Esophagus squamous epithelium (tissue), 5 donors: ENCODE measurements at regions not wholly inside any gene's neighbourhood (a gene's known extent, or its start where the extent isn't known, plus 50 kb on each side); places are given as distances from the start of the nearest gene placed in this dataset.
"Not testable (repeated sequence)": the region's sequence is repeated elsewhere in the genome, so short reads cannot be mapped to it uniquely, and the experiment has no call there.

Source experiments
- DNase-seq: peaks from one replicate; lab custom pipeline; 2025; lab: John Stamatoyannopoulos, UW
- H3K27ac ChIP-seq, 4 donors: fragments of 200-600 bp; sonication (generic); one replicate each; pipeline ENCODE4 v1.5.1; 2016 to 2019; ENCODE audit warnings: mild to moderate bottlenecking in 1 of 4
- H3K27me3 ChIP-seq, 4 donors: fragments of 200-600 bp; sonication (generic); 1 replicate in 3 of 4; 2 replicates in 1 of 4; pipeline versions ENCODE4 v1.5.1 to v1.6.0; 2017 to 2021; ENCODE audit warnings: antibody characterized with exemption in 1 of 4
- H3K36me3 ChIP-seq, 3 donors: fragments of 200-600 bp; sonication (generic); one replicate each; pipeline ENCODE4 v1.5.1; 2016 to 2019
- H3K4me1 ChIP-seq, 3 donors: fragments of 200-600 bp; sonication (generic); one replicate each; pipeline ENCODE4 v1.5.1; 2017 to 2019
- H3K4me3 ChIP-seq, 4 donors: fragments of 200-600 bp; sonication (generic); 1 replicate in 3 of 4; 2 replicates in 1 of 4; pipeline ENCODE4 v1.5.1; 2016 to 2019; ENCODE audit warnings: mild to moderate bottlenecking in 2 of 4, moderate library complexity in 1 of 4
- H3K9me3 ChIP-seq, 3 donors: fragments of 200-600 bp; sonication (generic); one replicate each; pipeline ENCODE4 v1.5.1; 2016 to 2019
- POLR2A ChIP-seq, 4 donors: fragments of 450-650 bp; IDR thresholded peaks; one replicate each; pipeline ENCODE4 v1.6.1; 2017; ENCODE audit warnings: antibody characterized with exemption in 4 of 4, mild to moderate bottlenecking in 4 of 4, moderate library complexity in 3 of 4
- WGBS, 2 donors: methylation state at CpG; one replicate each; pipeline ENCODE4 v1.1.5; 2018; 5-methylcytosine and 5-hydroxymethylcytosine counted together
- intact Hi-C: fragments of 100-400 bp; cut with DNase I; formaldehyde crosslinking; loops from one replicate; pipeline ENCODE4 v1.15.0; 2022
- TF ChIP-seq, protein P1 (sequence below), 6 experiments: fragments of 450-650 bp in 4 of 6; fragments of 200-600 bp in 2 of 6; sonication (generic) in 2 of 6; IDR thresholded peaks; one replicate each; pipeline ENCODE4 v1.5.1; 2016 to 2019; ENCODE audit warnings: antibody characterized with exemption in 6 of 6, mild to moderate bottlenecking in 4 of 6, moderate library complexity in 4 of 6
- donor health status: DM: yes; HTN: yes; CAD: no.

DNA sequence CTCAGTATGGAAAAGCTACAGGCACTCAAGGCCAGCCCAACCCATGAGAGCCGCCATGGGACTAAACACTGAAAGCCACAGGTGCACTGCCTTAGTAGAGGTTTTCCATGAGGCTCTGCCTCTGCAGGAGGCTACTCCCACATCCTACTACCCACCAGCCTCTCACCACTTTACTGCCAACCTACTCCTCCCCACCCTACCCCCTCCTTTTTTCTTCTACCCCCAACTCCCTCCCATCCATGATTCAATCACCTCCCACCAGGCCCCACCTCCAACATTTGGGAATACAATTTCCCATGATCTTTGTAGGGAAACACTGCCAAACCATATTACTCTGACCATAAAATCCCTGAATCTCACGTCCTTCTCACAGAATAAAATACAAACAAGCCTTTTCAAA is 101.6 kb upstream of the CTSV start:
- WGBS, 2 donors = 50% methylated on average over 2 of the region's 2 CpGs
- intact Hi-C loops = no loop called here
- Histone ChIP-seq H3K4me3 (no peak overlapping the region), H3K27ac (no peak overlapping the region), H3K27me3 (no peaks in the 10 kb centered on the region), H3K9me3 (no peaks in the 10 kb centered on the region), H3K4me1 (no peaks in the 10 kb centered on the region), H3K36me3 (no peaks in the 10 kb centered on the region)
- TF ChIP-seq, protein P1, sequence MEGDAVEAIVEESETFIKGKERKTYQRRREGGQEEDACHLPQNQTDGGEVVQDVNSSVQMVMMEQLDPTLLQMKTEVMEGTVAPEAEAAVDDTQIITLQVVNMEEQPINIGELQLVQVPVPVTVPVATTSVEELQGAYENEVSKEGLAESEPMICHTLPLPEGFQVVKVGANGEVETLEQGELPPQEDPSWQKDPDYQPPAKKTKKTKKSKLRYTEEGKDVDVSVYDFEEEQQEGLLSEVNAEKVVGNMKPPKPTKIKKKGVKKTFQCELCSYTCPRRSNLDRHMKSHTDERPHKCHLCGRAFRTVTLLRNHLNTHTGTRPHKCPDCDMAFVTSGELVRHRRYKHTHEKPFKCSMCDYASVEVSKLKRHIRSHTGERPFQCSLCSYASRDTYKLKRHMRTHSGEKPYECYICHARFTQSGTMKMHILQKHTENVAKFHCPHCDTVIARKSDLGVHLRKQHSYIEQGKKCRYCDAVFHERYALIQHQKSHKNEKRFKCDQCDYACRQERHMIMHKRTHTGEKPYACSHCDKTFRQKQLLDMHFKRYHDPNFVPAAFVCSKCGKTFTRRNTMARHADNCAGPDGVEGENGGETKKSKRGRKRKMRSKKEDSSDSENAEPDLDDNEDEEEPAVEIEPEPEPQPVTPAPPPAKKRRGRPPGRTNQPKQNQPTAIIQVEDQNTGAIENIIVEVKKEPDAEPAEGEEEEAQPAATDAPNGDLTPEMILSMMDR (IDR thresholded peaks at IDR 0.05) = no peak
- TF ChIP-seq POLR2A (IDR thresholded peaks at IDR 0.05) = no peak
- no peak for DNase-seq

DNA sequence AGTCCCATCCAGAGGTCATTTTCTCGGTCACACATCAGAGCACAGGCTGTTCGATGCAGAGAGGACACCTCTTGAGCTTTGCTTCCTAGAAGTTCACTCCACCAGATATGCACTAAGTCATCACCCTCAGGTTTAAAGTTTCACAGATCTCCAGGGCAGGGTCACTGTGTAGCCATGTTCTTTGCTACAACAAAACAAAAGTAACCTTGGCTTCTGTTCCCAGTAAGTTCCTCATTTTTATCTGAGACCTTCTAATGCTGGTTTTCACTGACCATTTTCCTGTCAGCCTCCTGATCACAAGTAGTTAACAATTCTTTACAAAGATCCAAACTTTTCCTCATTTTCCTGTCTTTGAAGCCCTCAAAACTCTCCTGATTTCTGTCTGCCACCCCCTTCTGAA is 97.5 kb upstream of the CTSV start:
- H3K9me3 ChIP-seq = no peaks in the 10 kb centered on the region
- TF ChIP-seq, protein P1 (IDR thresholded peaks at IDR 0.05) = no peak
- no peak for TF ChIP-seq POLR2A (IDR thresholded peaks at IDR 0.05)
- H3K27me3 ChIP-seq = no peaks in the 10 kb centered on the region
- 67 to 72% methylated on average over 2 of the region's 2 CpGs for WGBS, 2 donors
- no peak overlapping the region for H3K4me3 ChIP-seq
- intact Hi-C loops = no loop called here
- H3K4me1 ChIP-seq = no peaks in the 10 kb centered on the region
- DNase-seq = no peak
- H3K36me3 ChIP-seq = no peaks in the 10 kb centered on the region
- no peak overlapping the region for H3K27ac ChIP-seq

DNA sequence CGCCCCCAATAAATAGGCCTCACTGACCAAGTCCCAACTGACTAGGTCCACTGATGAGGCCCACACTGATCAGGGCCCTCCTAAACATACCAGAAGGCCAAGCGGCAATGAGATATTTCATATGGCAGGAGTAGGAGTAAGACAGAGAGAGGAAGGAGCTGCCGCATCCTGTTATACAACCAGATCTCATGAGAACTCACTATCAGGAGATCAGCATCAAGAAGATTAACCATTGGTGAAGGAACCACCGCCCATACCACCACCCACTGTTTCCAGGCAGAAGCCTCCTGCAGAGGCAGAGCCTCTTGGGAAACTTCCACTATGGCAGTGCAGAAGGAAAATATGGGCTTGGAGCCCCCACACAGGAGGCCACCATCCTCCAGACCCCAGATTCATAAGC is 95.0 kb upstream of the CTSV start:
- 100% methylated on average over 1 to 2 of the region's 4 CpGs for WGBS, 2 donors
- not testable (repeated sequence) for H3K4me3 ChIP-seq, DNase-seq

DNA sequence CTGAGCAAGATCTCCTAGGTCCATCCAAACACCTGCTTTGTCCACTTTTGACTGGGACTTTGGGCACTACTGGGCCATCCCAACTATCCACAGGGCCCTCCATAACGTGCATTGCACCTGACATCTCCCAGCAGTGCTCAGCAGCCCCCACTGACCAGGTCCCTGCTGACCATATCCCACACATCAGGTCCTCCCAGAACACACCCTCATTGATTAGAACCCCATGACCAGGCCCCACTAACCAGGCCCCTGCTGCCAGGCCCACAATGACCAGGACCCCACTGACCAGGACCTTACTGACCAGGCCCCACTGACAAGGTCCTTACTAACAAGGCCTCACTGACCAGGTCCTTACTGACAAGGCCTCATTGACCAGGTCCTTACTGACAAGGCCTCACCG is 93.9 kb upstream of the CTSV start:
- WGBS, 2 donors = 67 to 75% methylated on average over 1 of the region's 2 CpGs
- intact Hi-C loops = no loop called here
- Histone ChIP-seq H3K27ac (no peak overlapping the region), H3K4me1 (no peaks in the 10 kb centered on the region), H3K9me3 (no peaks in the 10 kb centered on the region), H3K4me3 (no peak overlapping the region), H3K36me3 (no peaks in the 10 kb centered on the region), H3K27me3 (no peaks in the 10 kb centered on the region)
- no peak for DNase-seq
- TF ChIP-seq, protein P1 (IDR thresholded peaks at IDR 0.05) = no peak

More for the DNA sequence above, 95.0 kb upstream of the CTSV start:
- H3K36me3 ChIP-seq, H3K9me3 ChIP-seq, H3K27me3 ChIP-seq, H3K27ac ChIP-seq, H3K4me1 ChIP-seq, intact Hi-C loops: not testable (repeated sequence)

DNA sequence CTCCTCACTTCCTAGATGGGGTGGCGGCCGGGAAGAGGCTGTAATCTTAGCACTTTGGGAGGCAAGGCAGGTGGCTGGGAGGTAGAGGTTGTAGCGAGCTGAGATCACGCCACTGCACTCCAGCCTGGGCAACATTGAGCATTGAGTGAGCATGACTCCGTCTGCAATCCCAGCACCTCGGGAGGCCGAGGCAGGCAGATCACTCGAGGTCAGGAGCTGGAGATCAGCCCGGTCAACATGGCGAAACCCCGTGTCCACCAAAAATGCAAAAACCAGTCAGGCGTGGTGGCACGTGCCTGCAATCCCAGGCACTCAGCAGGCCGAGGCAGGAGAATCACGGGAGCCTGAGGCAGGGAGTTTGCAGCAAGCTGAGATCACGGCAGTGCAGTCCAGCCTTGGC is 91.9 kb upstream of the CTSV start:
- H3K27ac ChIP-seq, H3K27me3 ChIP-seq, H3K4me3 ChIP-seq, H3K9me3 ChIP-seq, H3K36me3 ChIP-seq, H3K4me1 ChIP-seq, intact Hi-C loops, DNase-seq: not testable (repeated sequence)
- 60 to 82% methylated on average over 1 to 8 of the region's 16 CpGs for WGBS, 2 donors

DNA sequence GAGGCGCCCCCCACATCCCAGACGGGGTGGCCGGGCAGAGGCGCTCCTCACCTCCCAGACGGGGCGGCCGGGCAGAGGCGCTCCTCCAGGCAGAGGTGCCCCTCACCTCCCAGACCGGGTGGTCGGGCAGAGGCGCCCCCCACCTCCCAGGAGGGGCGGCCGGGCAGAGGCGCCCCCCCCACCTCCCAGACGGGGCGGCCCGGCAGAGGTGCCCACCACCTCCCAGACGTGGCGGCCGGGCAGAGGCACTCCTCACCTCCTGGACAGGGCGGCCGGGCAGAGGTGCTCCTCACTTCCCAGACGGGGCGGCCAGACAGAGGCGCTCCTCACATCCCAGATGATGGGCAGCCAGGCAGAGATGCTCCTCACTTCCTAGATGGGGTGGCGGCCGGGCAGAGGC is 91.4 kb upstream of the CTSV start:
- H3K27ac ChIP-seq, H3K36me3 ChIP-seq, H3K4me3 ChIP-seq, H3K27me3 ChIP-seq, H3K9me3 ChIP-seq, H3K4me1 ChIP-seq, DNase-seq, intact Hi-C loops: not testable (repeated sequence)
- no CpG with 5 or more reads among the region's 27 CpGs for WGBS, 2 donors

DNA sequence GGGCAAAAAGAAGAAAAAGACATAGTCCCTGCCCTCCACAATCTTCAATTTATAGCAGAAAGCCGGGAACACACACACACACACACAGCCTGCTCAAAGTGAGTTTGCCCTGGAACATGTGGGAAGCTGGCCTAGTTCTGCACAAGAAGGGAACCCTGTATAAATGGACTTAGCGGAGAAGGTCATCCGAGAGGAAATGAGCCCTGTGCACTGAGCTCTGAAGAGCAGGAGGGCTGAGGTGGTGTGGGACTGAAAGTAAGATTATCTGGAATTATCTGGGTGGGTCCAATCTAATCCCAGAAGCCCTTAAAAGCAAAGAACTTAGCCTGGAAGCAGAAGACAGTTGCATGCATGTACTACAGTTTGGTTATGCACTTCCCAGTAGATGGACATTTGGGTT is 90.0 kb upstream of the CTSV start:
- no peak for DNase-seq
- Histone ChIP-seq H3K27me3 (no peaks in the 10 kb centered on the region), H3K4me1 (no peaks in the 10 kb centered on the region), H3K9me3 (no peaks in the 10 kb centered on the region), H3K27ac (no peak overlapping the region), H3K4me3 (no peak overlapping the region), H3K36me3 (no peaks in the 10 kb centered on the region)
- TF ChIP-seq POLR2A (IDR thresholded peaks at IDR 0.05) = no peak
- TF ChIP-seq, protein P1 (IDR thresholded peaks at IDR 0.05) = no peak
- WGBS, 2 donors = 81 to 93% methylated on average over 3 of the region's 3 CpGs
- intact Hi-C loops = no loop called here
